Coronary artery (tissue), 2 donors: ENCODE measurements at regions not wholly inside any gene's neighbourhood (a gene's known extent, or its start where the extent isn't known, plus 50 kb on each side); places are given as distances from the start of the nearest gene placed in this dataset.
"Not testable (repeated sequence)": the region's sequence is repeated elsewhere in the genome, so short reads cannot be mapped to it uniquely, and the experiment has no call there.

Experiments
- DNase-seq: peaks from one replicate; pipeline ENCODE4 v3.0.0-alpha.2; 2017; ENCODE audit warnings: low spot score
- H3K27ac ChIP-seq, 2 donors: fragments of 200-600 bp; sonication (generic); one replicate each; pipeline ENCODE4 v1.5.1; 2016 to 2019
- H3K4me3 ChIP-seq: fragments of 200-600 bp; sonication (generic); 2 replicates; pipeline ENCODE4 v1.5.1; 2016; ENCODE audit warnings: mild to moderate bottlenecking, moderate library complexity
- CTCF ChIP-seq: fragments of 200-600 bp; sonication (generic); IDR thresholded peaks from one replicate; pipeline ENCODE4 v1.5.1; 2019; ENCODE audit warnings: antibody characterized with exemption

- Histone ChIP-seq H3K4me3 (no peak overlapping the region), H3K27ac (no peak overlapping the region)
- TF ChIP-seq CTCF = no peak
- DNase-seq = no peak
Observed at GRCh38 chr9:100785946-100786345, 208.1 kb downstream of the CAVIN4 start.

GRCh38 chr9:100794738-100795269, 216.9 kb downstream of the CAVIN4 start:
- Histone ChIP-seq H3K27ac (no peak overlapping the region), H3K4me3 (no peak overlapping the region)
- TF ChIP-seq CTCF = no peak
- no peak for DNase-seq

- TF ChIP-seq CTCF = no peak
- H3K4me3 ChIP-seq = no peak overlapping the region
- no peak overlapping the region for H3K27ac ChIP-seq
- no peak for DNase-seq
Observed at GRCh38 chr9:100803956-100804355, 224.6 kb upstream of the PLPPR1 start.

- no peak for DNase-seq
- no peak for TF ChIP-seq CTCF
- Histone ChIP-seq H3K27ac (no peak overlapping the region), H3K4me3 (no peak overlapping the region)
Observed at GRCh38 chr9:100811643-100812042, 216.9 kb upstream of the PLPPR1 start.

GRCh38 chr9:100813871-100814270, 214.7 kb upstream of the PLPPR1 start:
- no peak overlapping the region for H3K4me3 ChIP-seq
- no peak for TF ChIP-seq CTCF

GRCh38 chr9:100819980-100820379, 208.5 kb upstream of the PLPPR1 start:
- no peak overlapping the region for H3K4me3 ChIP-seq
- TF ChIP-seq CTCF = no peak
- DNase-seq = no peak
- no peak overlapping the region for H3K27ac ChIP-seq

More at GRCh38 chr9:100813871-100814270, 214.7 kb upstream of the PLPPR1 start:
- H3K27ac ChIP-seq = no peak overlapping the region
- no peak for DNase-seq

- H3K27ac ChIP-seq, DNase-seq, H3K4me3 ChIP-seq: not testable (repeated sequence)
Observed at GRCh38 chr9:100833035-100833434, 195.5 kb upstream of the PLPPR1 start.

- no peak overlapping the region for H3K27ac ChIP-seq
- no peak overlapping the region for H3K4me3 ChIP-seq
- TF ChIP-seq CTCF = no peak
- DNase-seq = no peak
Observed at GRCh38 chr9:100838857-100839256, 189.7 kb upstream of the PLPPR1 start.
